ENCODE measurements at regions not wholly inside any gene's neighbourhood (a gene's known extent, or its start where the extent isn't known, plus 50 kb on each side); places are given as distances from the start of the nearest gene placed in this dataset.

- TF ChIP-seq FOXK2 (IDR thresholded peaks at IDR 0.05) (no peak), SP1 (IDR thresholded peaks at IDR 0.05) (no peak), ELF4 (IDR thresholded peaks at IDR 0.05) (no peak), L3MBTL2 (conservative IDR thresholded peaks at IDR 0.05) (no peak), PKNOX1 (IDR thresholded peaks at IDR 0.05) (no peak), CTBP1 (IDR thresholded peaks at IDR 0.05; ENCODE audit: borderline replicate concordance) (no peak), NFRKB (IDR thresholded peaks at IDR 0.05) (no peak)
These were observed 1325.8 kb upstream of the ALCAM start for GRCh38 chr3:104040896-104041295.

All from HEK293T (cell line).